ENCODE measurements at regions not wholly inside any gene's neighbourhood (a gene's known extent, or its start where the extent isn't known, plus 50 kb on each side); places are given as distances from the start of the nearest gene placed in this dataset.

DNA sequence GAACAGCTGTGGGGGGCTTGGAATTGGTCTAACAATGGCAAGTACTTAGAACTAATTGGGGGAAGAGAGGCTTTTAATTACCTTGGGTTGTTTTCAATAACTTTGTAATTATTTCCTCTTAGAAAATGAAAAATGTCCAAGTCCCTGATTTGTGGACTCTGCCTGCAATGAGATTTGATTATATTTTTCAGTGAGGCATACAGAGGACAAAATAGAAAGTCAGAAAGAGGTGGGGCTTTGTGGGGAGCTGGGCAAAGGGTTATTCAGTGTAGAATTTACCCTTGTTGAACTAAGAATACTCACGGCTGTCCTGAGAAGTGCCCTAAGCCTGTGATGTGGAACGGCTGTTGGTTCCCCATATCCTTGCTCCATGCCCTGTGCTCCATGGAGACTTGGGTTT lies 153.0 kb downstream of the ICE1 start:
- DNase-seq: no peak

DNA sequence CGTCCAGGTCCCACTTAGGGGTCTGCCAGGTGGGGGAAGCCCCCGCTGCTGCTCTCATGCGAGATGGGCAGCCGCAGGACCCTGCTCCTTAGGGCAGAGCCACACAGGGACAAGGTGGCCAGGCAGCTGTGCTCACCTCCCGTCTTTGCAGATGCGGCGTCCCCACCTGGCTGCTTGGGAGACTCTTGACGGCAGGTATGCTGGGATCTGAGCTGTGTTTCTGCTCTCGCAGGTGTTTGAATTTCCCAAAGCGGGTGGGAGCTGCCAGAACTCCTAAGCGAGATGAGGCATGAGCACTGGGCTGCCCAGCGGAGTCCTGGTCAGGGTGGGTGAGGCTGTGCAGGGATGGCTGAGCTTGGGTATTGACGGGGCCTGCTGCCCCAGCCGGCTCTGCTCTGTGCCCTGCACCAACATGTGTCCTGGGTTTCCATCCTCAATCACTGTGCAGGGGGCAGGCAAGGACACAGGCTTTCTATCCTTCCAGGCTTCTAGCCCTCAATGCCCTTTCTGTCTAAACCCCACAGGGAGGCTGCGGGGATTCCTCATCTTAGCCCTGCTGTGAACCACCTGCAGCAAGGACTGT lies 151.4 kb downstream of the ICE1 start:
- no peak for DNase-seq

GRCh38 chr5:5572976-5573797 lies 150.7 kb downstream of the ICE1 start:
- no peak for DNase-seq

DNA sequence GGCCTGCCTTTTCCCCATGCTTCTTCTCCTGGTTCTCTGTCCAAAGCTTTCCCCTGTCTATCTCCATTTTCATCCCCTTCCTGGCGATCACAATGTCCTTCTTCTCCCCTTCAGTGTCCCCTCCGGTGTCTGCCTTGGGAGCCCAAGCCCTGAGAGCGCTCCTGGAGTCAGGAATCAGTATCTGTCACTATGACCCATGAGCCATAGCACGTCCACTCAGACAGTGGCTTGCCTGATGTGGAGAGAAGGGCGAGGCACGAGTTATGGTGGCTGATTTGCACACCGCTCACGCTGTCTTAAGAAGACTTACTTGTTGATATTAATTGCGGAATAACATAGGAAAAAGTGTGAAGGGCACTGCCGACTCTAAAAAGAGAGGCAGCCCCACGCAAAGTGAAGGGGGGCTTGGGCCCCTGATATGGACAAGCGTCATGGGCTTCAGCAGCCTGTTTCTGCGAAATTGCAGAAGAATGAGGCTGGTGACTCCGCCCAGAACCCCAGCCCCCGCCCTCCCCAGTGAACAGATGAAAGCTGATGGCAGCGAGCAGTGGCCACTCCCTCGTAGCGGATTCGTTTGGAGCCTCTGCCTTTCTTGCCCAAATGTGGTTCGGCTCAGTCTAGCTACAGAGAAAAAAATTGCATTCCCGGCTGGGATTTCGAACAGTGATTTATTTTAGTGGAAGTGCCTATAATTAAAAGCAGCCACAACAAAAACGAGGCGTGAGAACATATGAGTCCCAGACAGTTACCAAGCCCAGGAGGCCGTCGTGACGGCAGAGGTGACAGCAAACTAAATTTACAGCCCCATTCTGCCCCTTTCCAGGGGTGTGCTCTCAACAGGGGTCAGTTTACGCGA lies 149.8 kb downstream of the ICE1 start:
- DNase-seq: no peak

- DNase-seq: no peak
Observed at GRCh38 chr5:5570646-5571045, 148.2 kb downstream of the ICE1 start.

DNA sequence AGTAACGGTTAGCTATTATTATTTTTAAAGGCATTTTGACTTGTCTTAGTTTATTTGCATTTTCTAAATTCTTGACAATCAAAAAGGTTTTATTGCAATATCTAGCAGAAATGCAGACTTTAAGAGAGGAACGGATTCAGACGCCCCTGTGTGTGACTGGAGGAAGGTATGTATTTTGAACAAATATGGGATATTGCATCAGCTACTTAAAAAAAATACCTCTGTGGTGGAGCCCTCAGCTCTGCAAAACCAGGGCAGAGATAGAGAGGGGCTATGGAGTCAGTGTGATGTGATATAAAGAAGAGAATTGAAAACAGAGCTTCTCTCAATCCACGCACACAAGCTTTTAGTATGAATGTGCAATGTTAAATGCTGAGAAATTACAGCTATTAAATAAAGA lies 142.4 kb downstream of the ICE1 start:
- DNase-seq: no peak

DNA sequence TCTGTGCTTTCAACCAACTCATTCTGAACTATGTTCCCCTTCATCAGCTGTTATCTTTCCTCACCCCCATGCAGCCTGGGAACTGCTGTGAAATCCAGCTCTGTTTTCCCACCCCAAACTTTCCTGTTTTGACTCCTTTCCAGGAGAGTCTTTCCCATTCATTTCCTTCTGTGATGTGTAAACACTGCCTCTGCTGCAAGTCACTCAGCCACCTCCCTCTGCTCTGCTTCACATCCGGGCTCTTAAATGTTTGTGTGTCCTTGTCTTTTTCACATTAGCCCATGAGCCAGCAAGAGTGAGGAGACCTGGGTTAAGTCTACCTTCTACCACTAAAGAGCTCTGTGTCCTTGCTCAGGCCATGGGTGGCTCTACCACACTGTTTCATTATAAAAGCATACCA lies 137.5 kb downstream of the ICE1 start:
- DNase-seq: no peak

- DNase-seq: no peak
Observed at GRCh38 chr5:5558638-5559527, 136.4 kb downstream of the ICE1 start.

DNA sequence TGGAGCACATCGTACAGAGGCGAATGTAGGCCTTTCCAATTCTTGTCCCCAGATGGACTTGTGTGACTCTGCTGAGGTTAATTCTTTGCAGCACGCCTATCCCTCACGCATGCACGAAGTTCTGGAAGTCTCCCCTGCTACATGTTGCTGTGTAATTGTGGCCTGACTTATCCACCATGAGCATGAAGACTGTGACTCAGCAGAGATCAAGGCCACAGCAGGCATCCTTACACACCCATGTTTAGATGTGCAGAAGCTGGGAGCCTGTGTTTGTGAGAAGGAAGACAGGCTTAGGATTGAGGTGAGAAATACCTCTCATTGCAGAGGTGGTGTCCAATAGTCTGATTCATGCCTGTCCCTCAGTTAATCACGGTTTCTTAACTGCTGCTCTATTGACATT lies 135.6 kb downstream of the ICE1 start:
- DNase-seq: no peak

DNA sequence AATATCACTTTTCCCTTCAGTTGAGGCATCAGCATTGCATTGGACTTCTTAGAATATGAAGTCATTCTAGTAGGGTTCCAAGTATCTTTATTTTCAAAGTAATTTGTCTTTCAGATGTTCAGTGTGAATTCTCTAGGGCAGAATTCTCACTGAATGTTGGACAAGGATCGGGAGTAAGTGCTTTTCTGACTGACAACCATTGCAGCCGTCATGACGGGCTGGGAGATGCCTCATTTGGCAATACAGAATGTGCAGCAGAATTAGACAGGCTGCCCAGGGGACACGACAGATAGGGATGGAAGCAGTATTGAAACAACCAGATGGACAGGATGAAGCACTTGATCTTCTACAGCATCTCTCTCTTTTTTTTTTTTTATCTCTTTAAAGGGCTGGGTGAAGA lies 129.0 kb downstream of the ICE1 start:
- no peak for DNase-seq

GRCh38 chr5:5546408-5546807 lies 123.9 kb downstream of the ICE1 start:
- no peak for DNase-seq

DNA sequence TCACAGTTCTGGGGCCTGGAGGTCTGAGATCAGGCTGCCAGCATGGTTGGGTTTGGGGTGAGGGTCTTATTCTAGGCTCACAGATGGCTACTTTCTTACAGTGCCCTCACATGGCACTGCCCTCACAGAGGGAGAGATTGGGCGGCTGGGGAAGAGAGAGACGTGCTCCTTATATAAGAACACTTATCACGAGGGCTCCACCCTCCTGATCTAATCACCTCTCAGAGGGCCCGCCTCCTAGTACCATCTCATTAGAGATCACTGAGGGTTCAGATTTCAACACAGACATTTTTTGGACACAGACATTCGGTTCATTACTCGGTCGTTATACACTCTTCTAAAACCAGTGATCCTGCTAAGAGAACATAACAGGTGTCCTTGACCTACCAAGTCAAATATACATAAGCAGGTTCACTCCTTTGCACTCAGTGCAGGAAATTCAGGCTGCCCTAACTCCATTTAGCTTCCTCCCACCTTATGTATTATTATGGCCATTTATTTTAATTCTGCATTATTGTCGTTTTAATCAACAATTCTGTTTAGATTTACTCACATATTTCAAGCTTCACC lies 121.7 kb downstream of the ICE1 start:
- DNase-seq: no peak

DNA sequence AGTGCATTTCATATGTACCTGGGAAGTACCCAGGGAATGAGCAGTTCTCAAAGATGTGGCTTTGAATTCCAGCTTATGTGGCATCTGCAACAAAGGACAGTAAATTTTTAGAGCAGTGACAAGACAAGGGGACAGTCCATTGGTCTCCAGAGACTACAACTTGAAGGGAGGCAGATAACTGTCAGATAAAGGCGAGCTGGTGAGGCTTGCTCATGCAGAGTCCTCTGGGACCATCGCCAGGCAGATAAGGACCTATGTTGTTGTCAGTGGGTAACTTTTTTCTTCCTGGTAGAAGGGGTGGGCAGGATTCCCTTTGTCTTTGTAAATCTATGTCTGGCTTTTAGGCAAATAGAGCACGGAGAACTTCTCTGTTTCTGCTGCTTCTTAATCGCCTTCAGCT lies 120.2 kb downstream of the ICE1 start:
- no peak for DNase-seq

DNA sequence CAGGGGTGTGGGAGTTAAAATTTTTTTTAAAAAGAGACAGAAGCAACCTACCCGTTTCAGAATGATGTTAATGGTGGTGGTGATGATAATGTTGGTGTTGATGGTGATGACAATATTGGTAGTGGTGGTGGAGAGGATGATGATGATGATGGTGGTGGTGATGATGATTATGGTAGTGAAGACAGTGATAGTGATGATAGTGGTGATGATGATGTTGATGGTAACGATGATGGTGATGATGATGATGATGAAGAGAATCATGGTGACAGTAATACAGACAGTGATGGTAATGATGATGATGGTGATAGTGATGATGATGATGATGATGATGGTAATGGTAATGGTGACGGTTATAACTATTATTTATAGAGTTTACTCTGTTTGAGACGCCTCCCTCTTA lies 117.6 kb downstream of the ICE1 start:
- no peak for DNase-seq
